K562 (cell line): ENCODE measurements at regions not wholly inside any gene's neighbourhood (a gene's known extent, or its start where the extent isn't known, plus 50 kb on each side); places are given as distances from the start of the nearest gene placed in this dataset.

Experiments used
- ATAC-seq: fragments of 200-7000 bp; cut with Tn5 transposase; 3 replicates; pipeline ENCODE4 v1.9.1; 2020; ENCODE audit warnings: moderate library complexity
- BruUV-seq: library from RNA; stranded (reverse); fragments of 400-500 nt; replicated peaks from 2 replicates; lab custom pipeline; 2021; lab: Mats Ljungman, UMichigan
- CTCF ChIA-PET: fragments of 300-600 bp; formaldehyde crosslinking; extraction: SDS; loops from one replicate; lab custom pipeline; 2021; ENCODE audit warnings: low intra/inter-chr PET ratio; lab: Yijun Ruan, JAX
- POLR2A ChIA-PET: fragments of 300-600, 350-650 bp; sonication (Branson Sonifier 250); formaldehyde crosslinking; extraction: SDS; loops from one replicate; lab custom pipeline; 2021; ENCODE audit warnings: antibody characterized with exemption, inconsistent platforms; lab: Yijun Ruan, JAX
- DNase-seq, 4 experiments: peaks; one replicate each; pipeline versions ENCODE4 v3.0.0 to v3.0.0-alpha.2; 2011 to 2018; ENCODE audit warnings: low spot score in 3 of 4, mixed read lengths in 3 of 4; ENCODE audit errors: extremely low read depth in 1 of 4
- FAIRE-seq: peaks from 2 replicates; lab custom pipeline; 2011; peaks lifted over from hg19 to GRCh38; lab: Jason Lieb, UNC
- H2AFZ ChIP-seq: 2 replicates; pipeline ENCODE4 v1.6.0; 2011; ENCODE audit warnings: low read depth, low read length, control low read depth, inconsistent platforms
- H3K27ac ChIP-seq: fragments of 200-600 bp; 3 replicates; pipeline ENCODE4 v1.8.0; 2011; ENCODE audit warnings: low read depth, mild to moderate bottlenecking, control low read depth, inconsistent platforms, low read length, moderate library complexity, mixed read lengths; ENCODE audit errors: extremely low read depth
- H3K27me3 ChIP-seq, 2 experiments: fragments of 300-600 bp in 1 of 2; 2 replicates in 1 of 2; 3 replicates in 1 of 2; pipeline versions ENCODE4 v1.6.0 to v1.8.0; 2011; ENCODE audit warnings: inconsistent platforms in 2 of 2, low read length in 2 of 2, mild to moderate bottlenecking in 1 of 2, mixed read lengths in 1 of 2, moderate library complexity in 1 of 2; ENCODE audit not compliant: control insufficient read depth in 2 of 2, insufficient read depth in 2 of 2
- H3K36me3 ChIP-seq: fragments of 300-600 bp; 3 replicates; pipeline ENCODE4 v1.8.0; 2011; ENCODE audit warnings: mild to moderate bottlenecking, low read length, inconsistent platforms; ENCODE audit not compliant: control insufficient read depth, insufficient read depth
- H3K4me1 ChIP-seq, 2 experiments: fragments of 200-600 bp in 1 of 2; replicated peaks in 1 of 2; 2 replicates in 1 of 2; 3 replicates in 1 of 2; pipeline versions ENCODE4 v1.5.1 to v1.8.0; 2011; ENCODE audit warnings: inconsistent platforms in 2 of 2, low read length in 2 of 2, mild to moderate bottlenecking in 1 of 2, mixed read lengths in 1 of 2, moderate library complexity in 1 of 2; ENCODE audit not compliant: control insufficient read depth in 2 of 2, insufficient read depth in 2 of 2
- H3K4me2 ChIP-seq: 2 replicates; pipeline ENCODE4 v1.6.1; 2011; ENCODE audit warnings: low read length, control low read depth, inconsistent platforms, mixed read lengths; ENCODE audit not compliant: insufficient read depth
- H3K4me3 ChIP-seq: fragments of 200-600 bp; sonication (generic), shearing (Covaris generic); 2 replicates; pipeline ENCODE4 v1.5.1; 2016; ENCODE audit warnings: control low read depth, inconsistent platforms
- H3K79me2 ChIP-seq: fragments of 200-600 bp; 3 replicates; pipeline ENCODE4 v1.8.0; 2011; ENCODE audit warnings: low read length, inconsistent platforms; ENCODE audit not compliant: control insufficient read depth, insufficient read depth
- H3K9ac ChIP-seq, 2 experiments: 2 replicates each; pipeline versions ENCODE4 v1.6.0 to v1.6.1; 2011; ENCODE audit warnings: low read depth in 2 of 2, low read length in 2 of 2, control low read depth in 1 of 2, inconsistent platforms in 1 of 2, mild to moderate bottlenecking in 1 of 2, mixed read lengths in 1 of 2; ENCODE audit not compliant: insufficient read depth in 1 of 2
- H3K9me1 ChIP-seq: one replicate; pipeline ENCODE4 v1.6.0; 2011; ENCODE audit warnings: inconsistent platforms, mild to moderate bottlenecking, low read length, moderate library complexity; ENCODE audit not compliant: control insufficient read depth, insufficient read depth
- H3K9me3 ChIP-seq: replicated peaks from 2 replicates; pipeline ENCODE4 v1.5.1; 2011; ENCODE audit warnings: low read depth, low read length, inconsistent platforms; ENCODE audit not compliant: control insufficient read depth, insufficient read depth
- H4K20me1 ChIP-seq: replicated peaks from 2 replicates; pipeline ENCODE4 v1.6.1; 2011; ENCODE audit warnings: low read length, inconsistent platforms, mixed read lengths; ENCODE audit not compliant: control insufficient read depth, insufficient read depth
- ATF7 ChIP-seq: fragments of 450-650 bp; IDR thresholded peaks from 2 replicates; pipeline ENCODE4 v1.7.1; 2014; ENCODE audit warnings: mild to moderate bottlenecking, moderate library complexity
- CBFB ChIP-seq: sonication (generic); formaldehyde crosslinking; IDR thresholded peaks from 2 replicates; pipeline ENCODE4 v1.4.0; 2020; ENCODE audit warnings: mild to moderate bottlenecking, missing genetic modification reagents
- CREBBP ChIP-seq: IDR thresholded peaks from one replicate; pipeline ENCODE4 v1.6.1; 2012; ENCODE audit warnings: low read depth, mild to moderate bottlenecking, control low read depth, inconsistent platforms, low read length
- HSF4 ChIP-seq: fragments of 250-450 bp; sonication (Bioruptor Pico); IDR thresholded peaks from 2 replicates; pipeline ENCODE4 v2.1.2; 2022; ENCODE audit warnings: mild to moderate bottlenecking, moderate library complexity, borderline replicate concordance
- L3MBTL2 ChIP-seq: fragments of 450-650 bp; IDR thresholded peaks from 2 replicates; pipeline ENCODE4 v1.6.1; 2016; ENCODE audit warnings: mild to moderate bottlenecking, moderate library complexity
- MECOM ChIP-seq: fragments of 250-450 bp; sonication (Bioruptor Pico); IDR thresholded peaks from 2 replicates; pipeline ENCODE4 v1.8.0; 2022; ENCODE audit warnings: inconsistent platforms
- MEF2A ChIP-seq: IDR thresholded peaks from 2 replicates; pipeline ENCODE4 v1.6.1; 2011; ENCODE audit warnings: low read depth, mild to moderate bottlenecking, low read length, moderate library complexity; ENCODE audit not compliant: control insufficient read depth
- PML ChIP-seq: IDR thresholded peaks from 2 replicates; pipeline ENCODE4 v1.6.1; 2012; ENCODE audit warnings: low read length, inconsistent platforms
- PRMT5 ChIP-seq: sonication (generic); formaldehyde crosslinking; IDR thresholded peaks from 2 replicates; pipeline ENCODE4 v1.5.0; 2020; ENCODE audit warnings: missing genetic modification reagents
- SMARCE1 ChIP-seq: fragments of 450-650 bp; IDR thresholded peaks from 2 replicates; pipeline ENCODE4 v1.7.1; 2016; ENCODE audit warnings: mild to moderate bottlenecking
- TEAD4 ChIP-seq, 2 experiments: sonication (generic) in 1 of 2; formaldehyde crosslinking in 1 of 2; IDR thresholded peaks; 2 replicates each; pipeline versions ENCODE4 v1.6.1 to v1.8.0; 2012 to 2022; ENCODE audit warnings: borderline replicate concordance in 1 of 2, inconsistent platforms in 1 of 2, low read length in 1 of 2, mild to moderate bottlenecking in 1 of 2, missing genetic modification reagents in 1 of 2
- ZNF583 ChIP-seq: fragments of 250-450 bp; sonication (Bioruptor Pico); IDR thresholded peaks from 2 replicates; pipeline ENCODE4 v1.4.0; 2020
- WGBS: fragments of 100-300 bp; shearing (Covaris generic); methylation state at CpG from one replicate; pipeline ENCODE4 v1.1.6; 2016; ENCODE audit warnings: low coverage, mixed read lengths; ENCODE audit not compliant: insufficient coverage; ENCODE audit errors: missing lambda C conversion rate; 5-methylcytosine and 5-hydroxymethylcytosine counted together
- in situ Hi-C: fragments of 300-500 bp; cut with MboI; formaldehyde crosslinking; loops from 4 replicates; pipeline ENCODE4 v1.15.0; 2018; ENCODE audit warnings: inconsistent platforms, mixed read lengths
- intact Hi-C: fragments of 100-400 bp; cut with micrococcal nuclease; formaldehyde crosslinking; loops from 2 replicates; pipeline ENCODE4 v1.14.2; 2022
- TF ChIP-seq, protein P1 (sequence below): IDR thresholded peaks from 2 replicates; pipeline ENCODE4 v1.6.1; 2011; ENCODE audit warnings: borderline replicate concordance, low read depth, mild to moderate bottlenecking, moderate library complexity, low read length; ENCODE audit not compliant: insufficient read depth, poor library complexity, severe bottlenecking
- TF ChIP-seq, protein P2 (sequence below): fragments of 250-450 bp; sonication (Bioruptor Pico); IDR thresholded peaks from 2 replicates; pipeline ENCODE4 v1.4.0; 2020; ENCODE audit warnings: borderline replicate concordance

DNA sequence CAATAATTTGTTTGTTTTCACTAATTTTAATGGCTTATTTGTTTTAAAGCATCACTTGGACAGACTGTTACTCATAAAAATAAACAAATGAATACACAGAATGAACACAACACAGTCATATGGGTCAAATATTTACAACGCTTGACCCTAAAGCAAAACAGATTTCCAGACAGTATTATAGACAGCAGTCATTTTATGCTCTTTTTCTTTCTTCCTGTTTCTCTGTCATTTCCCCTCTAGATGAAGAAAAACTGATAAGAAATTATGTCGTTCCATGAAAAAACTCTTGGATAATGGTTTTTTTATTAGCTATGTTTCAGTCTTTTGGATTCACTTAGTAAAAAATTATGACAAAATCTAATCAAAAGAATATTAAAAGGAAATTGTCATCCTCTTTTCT is 297.3 kb upstream of the NEGR1 start:
- Histone ChIP-seq H4K20me1 (no peaks in the 10 kb centered on the region), H3K36me3 (no peaks in the 10 kb centered on the region), H3K9me1 (no peaks in the 10 kb centered on the region), H3K9ac (no peak overlapping the region), H3K9me3 (0 out of 2 replicates have a peak, but pooled peaks cover 2% of the 10 kb centered on the region), H3K79me2 (no peaks in the 10 kb centered on the region), H3K27me3 (no peaks in the 10 kb centered on the region), H3K4me2 (no peak overlapping the region), H3K4me1 (no peaks in the 10 kb centered on the region), H3K4me3 (no peak overlapping the region), H3K27ac (no peak overlapping the region), H2AFZ (no peak overlapping the region)
- in situ Hi-C loops (no loop called here), intact Hi-C loops (no loop called here)
- ATAC-seq = no peak
- no TSS peak for BruUV-seq
- CTCF ChIA-PET = no interaction called here
- no peak for FAIRE-seq
- no peak for DNase-seq
- 0% methylated on average over 2 of the region's 2 CpGs for WGBS
- POLR2A ChIA-PET = no interaction called here
- TF ChIP-seq HSF4 (CRISPR knock-in tag) (no peak), L3MBTL2 (no peak), MEF2A (no peak), SMARCE1 (no peak), ATF7 (no peak), CBFB (CRISPR knock-in tag) (no peak), MECOM (no peak), TEAD4 (IDR thresholded peaks at IDR 0.05; ENCODE audit: low read length) (no peak), TEAD4 (CRISPR knock-in tag; IDR thresholded peaks at IDR 0.05; ENCODE audit: borderline replicate concordance) (no peak), PML (no peak), CREBBP (no peak), ZNF583 (CRISPR knock-in tag) (no peak), PRMT5 (CRISPR knock-in tag) (no peak)
- TF ChIP-seq, protein P1, sequence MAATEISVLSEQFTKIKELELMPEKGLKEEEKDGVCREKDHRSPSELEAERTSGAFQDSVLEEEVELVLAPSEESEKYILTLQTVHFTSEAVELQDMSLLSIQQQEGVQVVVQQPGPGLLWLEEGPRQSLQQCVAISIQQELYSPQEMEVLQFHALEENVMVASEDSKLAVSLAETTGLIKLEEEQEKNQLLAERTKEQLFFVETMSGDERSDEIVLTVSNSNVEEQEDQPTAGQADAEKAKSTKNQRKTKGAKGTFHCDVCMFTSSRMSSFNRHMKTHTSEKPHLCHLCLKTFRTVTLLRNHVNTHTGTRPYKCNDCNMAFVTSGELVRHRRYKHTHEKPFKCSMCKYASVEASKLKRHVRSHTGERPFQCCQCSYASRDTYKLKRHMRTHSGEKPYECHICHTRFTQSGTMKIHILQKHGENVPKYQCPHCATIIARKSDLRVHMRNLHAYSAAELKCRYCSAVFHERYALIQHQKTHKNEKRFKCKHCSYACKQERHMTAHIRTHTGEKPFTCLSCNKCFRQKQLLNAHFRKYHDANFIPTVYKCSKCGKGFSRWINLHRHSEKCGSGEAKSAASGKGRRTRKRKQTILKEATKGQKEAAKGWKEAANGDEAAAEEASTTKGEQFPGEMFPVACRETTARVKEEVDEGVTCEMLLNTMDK = no peak
- TF ChIP-seq, protein P2, sequence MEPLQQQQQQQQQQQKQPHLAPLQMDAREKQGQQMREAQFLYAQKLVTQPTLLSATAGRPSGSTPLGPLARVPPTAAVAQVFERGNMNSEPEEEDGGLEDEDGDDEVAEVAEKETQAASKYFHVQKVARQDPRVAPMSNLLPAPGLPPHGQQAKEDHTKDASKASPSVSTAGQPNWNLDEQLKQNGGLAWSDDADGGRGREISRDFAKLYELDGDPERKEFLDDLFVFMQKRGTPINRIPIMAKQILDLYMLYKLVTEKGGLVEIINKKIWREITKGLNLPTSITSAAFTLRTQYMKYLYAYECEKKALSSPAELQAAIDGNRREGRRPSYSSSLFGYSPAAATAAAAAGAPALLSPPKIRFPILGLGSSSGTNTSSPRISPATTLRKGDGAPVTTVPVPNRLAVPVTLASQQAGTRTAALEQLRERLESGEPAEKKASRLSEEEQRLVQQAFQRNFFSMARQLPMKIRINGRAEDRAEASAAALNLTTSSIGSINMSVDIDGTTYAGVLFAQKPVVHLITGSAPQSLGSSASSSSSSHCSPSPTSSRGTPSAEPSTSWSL = no peak
